Left hindlimb (tissue), 1 donor: ENCODE measurements at regions not wholly inside any gene's neighbourhood (a gene's known extent, or its start where the extent isn't known, plus 50 kb on each side); places are given as distances from the start of the nearest gene placed in this dataset.

ENCODE experiments used
- DNase-seq: peaks from one replicate; pipeline ENCODE4 v3.0.0-alpha.2; 2018

GRCh38 chr22:49080631-49081030 is 747.0 kb downstream of the BRD1 start:
- DNase-seq = no peak

- no peak for DNase-seq
Observed at GRCh38 chr22:49079743-49080500, 747.8 kb downstream of the BRD1 start.

GRCh38 chr22:49079027-49079725 is 748.5 kb downstream of the BRD1 start:
- DNase-seq = no peak

GRCh38 chr22:49078076-49078710 is 749.5 kb downstream of the BRD1 start:
- no peak for DNase-seq

GRCh38 chr22:49077586-49077985 is 750.1 kb downstream of the BRD1 start:
- DNase-seq = no peak

GRCh38 chr22:49077036-49077393 is 750.7 kb downstream of the BRD1 start:
- DNase-seq = no peak

- DNase-seq = no peak
Observed at GRCh38 chr22:49076300-49077035, 751.2 kb downstream of the BRD1 start.

- no peak for DNase-seq
Observed at GRCh38 chr22:49075150-49075549, 752.5 kb downstream of the BRD1 start.

- no peak for DNase-seq
Observed at GRCh38 chr22:49073873-49074417, 753.7 kb downstream of the BRD1 start.

GRCh38 chr22:49072996-49073645 is 754.6 kb downstream of the BRD1 start:
- DNase-seq = no peak

- DNase-seq = no peak
Observed at GRCh38 chr22:49070501-49070900, 757.2 kb downstream of the BRD1 start.

- no peak for DNase-seq
Observed at GRCh38 chr22:49068861-49069500, 758.7 kb downstream of the BRD1 start.

GRCh38 chr22:49067504-49067903 is 760.2 kb downstream of the BRD1 start:
- no peak for DNase-seq

- DNase-seq = no peak
Observed at GRCh38 chr22:49066619-49067018, 761.1 kb downstream of the BRD1 start.

- DNase-seq = no peak
Observed at GRCh38 chr22:49064836-49065235, 762.8 kb downstream of the BRD1 start.

GRCh38 chr22:49063545-49063890 is 764.2 kb downstream of the BRD1 start:
- DNase-seq = no peak

GRCh38 chr22:49062802-49063544 is 764.7 kb downstream of the BRD1 start:
- no peak for DNase-seq

- DNase-seq = no peak
Observed at GRCh38 chr22:49062155-49062801, 765.4 kb downstream of the BRD1 start.

GRCh38 chr22:49057910-49058309 is 769.8 kb downstream of the BRD1 start:
- DNase-seq = no peak

- DNase-seq = no peak
Observed at GRCh38 chr22:49056301-49056700, 771.4 kb downstream of the BRD1 start.

GRCh38 chr22:49055406-49055805 is 772.3 kb downstream of the BRD1 start:
- DNase-seq = no peak
